GM18499 (cell line): ENCODE measurements at regions not wholly inside any gene's neighbourhood (a gene's known extent, or its start where the extent isn't known, plus 50 kb on each side); places are given as distances from the start of the nearest gene placed in this dataset.
A peak's percentile ranks its signal among the peaks of the same experiment; 100 is the strongest.
"Not testable (repeated sequence)": the region's sequence is repeated elsewhere in the genome, so short reads cannot be mapped to it uniquely, and the experiment has no call there.

Experiments used
- ATAC-seq: cut with Tn5 transposase; IDR thresholded peaks from one replicate; pipeline ENCODE4 v1.9.1; 2021; ENCODE audit warnings: moderate number of reproducible peaks; ENCODE audit not compliant: insufficient read depth, unreplicated experiment

DNA sequence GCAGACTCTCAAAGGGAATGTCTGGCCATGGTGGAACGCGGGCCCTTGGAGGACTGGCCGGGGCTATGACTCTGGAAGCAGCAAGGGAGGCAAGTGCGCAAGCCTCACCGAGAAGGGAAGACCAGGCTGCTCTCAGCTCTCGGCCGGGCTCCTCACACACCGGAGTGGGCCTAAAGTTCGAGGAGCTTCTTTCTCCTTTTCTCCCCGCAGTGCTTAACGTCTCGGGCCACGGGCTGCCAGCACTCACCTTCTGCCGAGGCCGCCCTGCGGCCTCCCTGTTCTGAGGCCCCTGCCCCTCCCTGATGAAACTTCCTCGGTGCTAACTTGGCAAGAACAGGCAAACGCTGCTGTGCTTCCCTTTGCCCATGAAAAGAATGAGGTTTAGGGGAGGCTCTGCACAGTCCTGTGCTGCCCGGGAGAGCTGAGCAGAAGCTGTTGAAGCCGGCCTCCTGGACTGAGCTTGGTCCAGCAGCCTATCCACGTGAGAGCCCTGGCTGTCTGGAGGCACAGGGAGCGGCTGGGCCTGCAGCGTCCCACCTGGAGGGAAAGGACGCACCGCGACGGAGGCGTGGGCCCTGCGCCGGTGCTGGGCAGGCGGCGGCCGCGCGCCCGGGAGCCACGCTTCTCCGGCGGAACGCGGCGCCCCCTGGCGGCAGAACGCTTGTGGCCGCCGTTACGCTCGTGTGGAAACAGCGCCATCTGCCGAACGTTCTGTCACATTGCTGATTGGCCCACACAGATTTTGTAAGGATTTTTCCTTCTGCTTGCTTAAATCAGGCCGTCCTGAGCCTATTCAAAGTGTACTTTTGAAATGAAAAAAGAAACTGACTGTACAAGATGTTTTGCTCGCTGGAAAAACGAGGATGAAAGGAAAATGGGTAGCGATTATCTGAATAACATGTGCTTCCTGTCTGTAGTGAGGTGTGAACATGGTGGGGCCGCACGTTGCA, 65.0 kb upstream of the TMEM45B start:
- ATAC-seq = peak; percentile 52

DNA sequence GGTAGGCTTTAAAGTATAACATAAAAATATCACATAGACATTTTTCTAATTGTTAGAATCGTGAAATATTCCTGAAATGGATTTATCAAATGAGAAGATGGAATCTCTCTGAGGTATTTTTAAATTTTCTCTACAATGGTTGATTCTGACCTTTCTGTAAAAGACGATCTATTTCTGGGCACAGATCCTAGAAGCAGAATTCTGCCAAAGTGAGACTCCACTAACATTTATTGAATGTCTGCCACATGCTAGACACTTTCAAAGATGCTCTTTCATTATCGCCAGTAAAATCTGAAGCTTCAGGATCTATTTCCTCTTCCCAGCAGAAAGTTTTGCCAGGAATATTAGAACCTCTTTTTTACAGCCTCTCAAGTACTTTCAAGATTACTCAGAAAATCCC, 64.1 kb upstream of the TMEM45B start:
- ATAC-seq = no peak

DNA sequence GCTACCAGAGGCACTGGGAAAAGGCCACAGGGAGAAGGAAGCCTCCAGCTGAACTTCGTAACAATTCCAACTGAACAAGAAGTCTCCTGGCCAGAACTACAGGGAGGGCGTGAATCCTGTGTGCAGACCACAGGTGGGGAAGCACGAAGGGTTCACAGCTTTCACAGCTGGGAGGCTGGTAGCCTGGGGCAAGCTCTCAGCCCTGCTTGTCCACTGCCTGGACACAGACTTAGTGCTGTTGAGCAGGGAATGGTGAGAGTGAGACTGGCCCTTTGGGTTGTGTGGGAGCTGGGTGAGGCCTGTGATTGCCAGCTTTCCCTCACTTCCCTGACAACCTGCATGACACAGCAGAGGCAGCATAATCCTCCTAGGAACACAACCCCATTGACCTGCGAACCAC, 52.1 kb upstream of the TMEM45B start:
- not testable (repeated sequence) for ATAC-seq

DNA sequence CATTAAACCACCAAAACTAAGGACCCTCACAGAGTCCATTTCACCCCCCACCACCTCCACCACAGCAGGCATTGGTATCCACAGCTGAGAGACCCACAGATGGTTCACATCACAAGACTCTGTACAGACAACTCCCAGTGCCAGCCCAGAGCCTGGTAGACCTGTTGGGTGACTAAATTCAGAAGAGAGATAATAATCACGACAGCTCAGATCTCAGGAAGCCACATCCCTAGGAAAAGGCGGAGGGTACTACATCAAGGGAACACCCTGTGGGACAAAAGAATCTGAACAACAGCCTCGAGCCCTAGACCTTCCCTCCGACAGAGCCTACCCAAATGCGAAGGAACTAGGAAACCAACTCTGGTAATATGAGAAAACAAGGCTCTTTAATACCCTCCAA, 51.4 kb upstream of the TMEM45B start:
- not testable (repeated sequence) for ATAC-seq
